ENCODE measurements at regions not wholly inside any gene's neighbourhood (a gene's known extent, or its start where the extent isn't known, plus 50 kb on each side); places are given as distances from the start of the nearest gene placed in this dataset.

DNA sequence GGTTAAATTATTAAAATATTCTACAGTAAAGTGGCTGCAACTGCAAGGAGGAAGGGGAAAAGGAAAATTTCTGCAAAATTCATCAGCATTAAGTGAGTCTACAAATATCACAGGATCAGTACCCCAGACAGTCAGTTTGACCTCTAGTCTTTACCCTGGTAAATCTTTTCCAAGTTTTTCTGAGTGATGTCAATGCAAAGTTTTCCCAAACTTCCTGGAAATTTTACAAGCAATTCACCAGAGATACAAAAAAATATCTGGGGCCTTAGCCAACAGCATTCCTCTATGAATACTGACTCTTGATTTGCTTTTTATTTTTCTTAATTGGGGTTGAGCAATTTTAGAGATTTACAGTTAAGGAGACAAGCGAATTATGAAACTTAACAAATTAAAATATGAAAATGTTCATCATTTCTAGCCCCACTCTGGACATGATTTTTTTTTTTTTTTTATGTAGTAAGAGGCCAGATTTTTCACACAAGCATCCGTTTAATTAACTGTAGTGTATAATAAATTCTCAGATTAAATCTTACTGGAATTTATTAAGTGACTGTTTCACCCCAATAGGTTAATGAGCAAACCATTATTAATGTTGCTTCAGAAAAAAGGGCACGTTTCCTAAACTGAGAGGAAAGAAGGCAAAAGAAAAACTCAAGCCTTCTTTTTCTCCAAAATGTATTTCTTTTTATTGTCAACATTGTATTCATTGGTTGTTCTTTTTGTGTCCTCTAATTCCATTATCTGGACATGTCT, 539.5 kb upstream of the FZD8 start:
- no peak for DNase-seq (ENCODE audit: low read depth, low spot score)

DNA sequence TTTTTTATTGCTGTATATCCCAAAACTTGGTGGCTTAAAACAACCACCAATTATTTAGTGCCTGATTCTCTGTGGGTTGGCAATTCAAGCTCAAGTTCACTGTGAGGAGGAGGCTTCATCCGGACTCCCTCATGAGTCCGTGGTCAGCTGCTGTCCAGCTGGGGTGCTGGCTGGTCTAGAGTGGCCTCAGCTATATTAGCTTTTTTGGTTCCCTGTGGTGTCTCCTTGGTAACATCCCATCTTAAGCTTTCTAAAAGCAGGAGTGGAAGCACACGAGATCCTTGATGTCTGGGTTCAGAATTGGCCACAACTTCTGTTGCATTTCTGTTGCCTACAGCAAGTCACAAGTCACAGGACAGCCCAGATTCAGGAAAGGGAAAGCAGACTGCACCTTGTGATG, 536.5 kb upstream of the FZD8 start:
- no peak for DNase-seq (ENCODE audit: low read depth, low spot score)

DNA sequence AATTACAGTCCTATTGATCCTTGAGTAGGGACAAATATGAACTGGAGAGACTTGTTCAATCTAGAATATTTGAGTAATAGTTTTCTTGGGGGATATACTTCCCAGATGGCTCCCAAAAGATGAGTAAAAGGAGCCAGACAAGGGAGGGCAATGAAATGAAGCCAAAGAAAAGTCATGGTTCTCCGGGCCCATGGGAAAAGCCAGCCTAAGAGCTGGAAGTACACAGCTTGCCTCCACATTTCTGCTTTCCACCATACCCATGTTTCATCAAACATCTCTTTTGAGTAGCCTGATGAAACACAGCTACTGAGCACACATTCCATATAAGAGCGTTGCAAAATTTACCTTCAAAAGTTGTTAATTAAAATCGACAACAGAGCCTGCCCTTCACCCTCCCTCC, 535.0 kb upstream of the FZD8 start:
- DNase-seq (ENCODE audit: low read depth, low spot score), result no peak

DNA sequence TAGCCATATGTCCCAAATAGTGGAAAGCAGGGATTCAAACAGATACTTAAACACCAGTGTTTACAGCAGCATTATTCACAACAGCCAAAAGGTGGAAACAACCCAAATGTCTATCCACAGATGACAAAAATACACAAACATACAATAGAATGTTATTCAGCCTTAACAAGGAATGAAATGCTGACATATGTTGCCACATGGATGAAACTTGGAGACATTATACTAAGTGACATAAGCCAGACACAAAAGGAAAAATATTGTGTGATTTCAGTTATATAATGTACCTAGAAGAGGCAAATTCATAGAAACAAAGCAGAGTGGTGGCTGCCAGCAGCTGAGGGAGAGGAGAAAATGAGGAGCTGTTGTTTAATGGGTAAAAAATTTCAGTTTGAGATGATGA, 533.9 kb upstream of the FZD8 start:
- no peak for DNase-seq (ENCODE audit: low read depth, low spot score)

DNA sequence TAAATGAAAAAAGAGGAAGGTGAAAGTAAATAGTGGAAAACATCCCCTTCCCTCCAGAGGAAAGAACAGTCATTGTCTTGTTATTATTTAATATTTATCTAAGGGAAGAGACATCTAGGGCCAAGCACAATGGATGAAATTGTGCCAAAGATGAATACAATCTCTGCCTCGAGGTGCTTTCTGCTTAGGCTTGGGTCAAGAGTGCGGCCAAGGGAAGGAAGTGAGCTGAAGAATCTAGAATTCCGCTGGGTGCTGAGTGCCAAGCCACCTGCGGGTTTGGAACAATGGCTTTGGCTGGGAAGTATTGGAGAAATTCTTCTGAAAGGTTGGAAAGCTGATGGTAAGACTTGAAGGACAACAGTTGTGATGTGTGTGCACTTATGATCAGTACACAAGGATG, 531.3 kb upstream of the FZD8 start:
- DNase-seq (ENCODE audit: low read depth, low spot score), result no peak

DNA sequence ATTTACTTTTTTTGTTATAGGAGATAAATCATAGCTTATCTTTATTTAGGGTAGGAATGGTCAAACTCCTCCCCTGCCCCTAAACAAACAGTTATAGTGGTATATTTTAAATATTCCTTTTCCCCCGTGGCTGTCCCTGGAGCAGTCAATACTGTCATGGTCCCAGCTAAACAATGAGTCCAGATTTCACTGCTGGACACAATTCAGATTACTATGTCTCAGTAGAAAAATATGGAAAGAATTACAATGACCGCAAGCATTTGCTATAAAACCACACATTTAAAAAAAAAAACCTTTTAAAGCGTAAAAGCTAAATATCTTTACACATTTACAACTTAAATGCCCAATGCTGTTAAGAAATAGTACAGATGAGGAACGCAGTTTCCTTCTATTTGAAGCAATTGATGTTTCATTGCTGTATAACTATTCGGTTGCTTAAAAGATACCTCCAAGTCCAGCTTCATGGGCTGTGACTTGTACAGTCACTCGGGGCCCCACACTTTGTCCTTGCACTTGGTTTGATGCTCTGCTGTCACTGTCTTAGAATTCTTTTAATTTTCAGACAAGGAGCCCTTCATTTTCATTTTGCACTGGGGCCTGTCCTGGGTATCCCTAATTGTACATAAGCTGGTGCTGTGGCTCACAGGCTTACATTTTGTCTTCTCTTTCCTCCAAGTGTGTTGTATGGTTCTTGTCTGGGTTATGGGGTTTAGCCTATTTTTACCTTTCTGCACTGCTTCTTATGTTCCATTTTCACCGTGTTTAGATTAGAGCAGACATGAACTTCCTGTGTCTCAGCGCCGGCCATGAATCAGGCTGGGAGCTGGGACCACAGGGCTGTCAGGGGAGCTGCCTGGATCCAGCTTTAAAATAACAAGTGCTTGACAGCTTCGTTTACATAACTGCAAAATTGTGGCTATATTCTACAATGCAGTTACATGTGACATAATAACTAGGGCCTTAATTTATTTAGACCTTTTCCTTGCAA, 530.2 kb upstream of the FZD8 start:
- no peak for DNase-seq (ENCODE audit: low read depth, low spot score)

DNA sequence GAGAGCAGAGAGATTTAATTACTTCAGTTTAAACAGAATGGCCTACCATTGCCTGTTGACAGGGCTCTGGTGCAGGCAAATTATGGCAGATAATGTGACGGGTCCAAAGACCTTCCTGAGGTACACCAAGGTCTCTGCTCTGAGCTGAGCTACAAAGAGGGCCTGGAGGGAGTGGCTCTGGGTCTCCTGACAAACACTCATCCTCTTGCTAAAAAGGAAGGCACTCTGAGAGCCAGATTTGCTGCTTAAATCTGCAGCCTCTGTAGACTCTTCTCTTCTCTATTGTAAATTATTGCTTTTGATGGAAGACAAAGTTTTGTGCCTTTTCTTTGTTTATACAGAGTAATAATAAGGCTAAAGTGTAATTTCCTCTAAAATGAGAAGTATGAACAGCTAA, 529.5 kb upstream of the FZD8 start:
- DNase-seq (ENCODE audit: low read depth, low spot score), result no peak

DNA sequence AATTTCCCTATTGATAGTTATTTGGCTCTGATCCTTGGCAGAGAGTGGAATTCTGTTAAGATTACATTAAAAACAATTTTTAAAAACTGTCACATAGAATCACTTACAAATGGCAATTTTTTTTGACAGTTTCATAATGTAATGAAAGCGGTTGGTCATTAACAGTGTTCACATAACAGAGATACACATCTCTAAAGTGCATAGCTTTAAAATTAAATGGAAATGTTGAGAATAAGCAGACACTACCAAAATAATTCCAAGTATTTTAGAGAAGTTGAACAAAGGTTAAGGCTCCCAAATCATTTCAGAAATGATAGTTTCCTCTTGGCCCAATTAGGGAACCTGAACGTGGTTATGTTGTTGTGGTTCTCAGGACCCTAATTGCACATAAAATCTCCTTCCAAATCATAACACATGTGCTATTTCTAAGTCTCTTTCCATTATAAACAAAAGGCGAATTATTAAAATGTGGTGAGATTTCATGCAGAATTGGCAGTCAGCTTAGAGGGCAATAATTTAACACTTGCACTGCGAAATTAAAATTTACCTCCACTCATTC, 528.9 kb upstream of the FZD8 start:
- DNase-seq (ENCODE audit: low read depth, low spot score), result no peak

DNA sequence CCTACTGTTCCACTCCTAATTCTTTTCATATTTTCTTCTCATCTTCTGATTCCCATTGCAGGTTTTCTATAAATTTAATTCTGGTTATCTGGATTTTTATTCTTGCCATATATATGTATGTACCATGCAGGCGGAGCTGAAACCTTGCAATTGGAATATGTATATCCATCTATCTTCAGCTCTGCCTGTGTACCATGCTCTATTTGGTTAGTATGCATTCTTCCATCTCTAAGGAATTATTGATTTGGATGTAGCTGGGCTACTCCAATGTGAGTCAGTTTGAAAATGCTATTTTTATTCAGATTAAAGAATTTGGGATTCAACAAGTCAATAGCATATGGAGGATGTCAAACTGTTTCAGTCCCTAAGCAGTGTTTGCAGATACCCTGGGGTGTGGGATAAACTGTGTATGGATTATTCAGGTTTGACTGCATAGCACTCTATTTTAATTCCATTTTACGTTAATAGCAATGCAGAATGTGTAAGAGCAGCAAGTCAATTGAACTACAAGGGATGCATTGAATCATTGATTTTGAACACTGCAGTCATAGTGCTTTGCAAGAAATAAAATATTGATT, 528.1 kb upstream of the FZD8 start:
- no peak for DNase-seq (ENCODE audit: low read depth, low spot score)

DNA sequence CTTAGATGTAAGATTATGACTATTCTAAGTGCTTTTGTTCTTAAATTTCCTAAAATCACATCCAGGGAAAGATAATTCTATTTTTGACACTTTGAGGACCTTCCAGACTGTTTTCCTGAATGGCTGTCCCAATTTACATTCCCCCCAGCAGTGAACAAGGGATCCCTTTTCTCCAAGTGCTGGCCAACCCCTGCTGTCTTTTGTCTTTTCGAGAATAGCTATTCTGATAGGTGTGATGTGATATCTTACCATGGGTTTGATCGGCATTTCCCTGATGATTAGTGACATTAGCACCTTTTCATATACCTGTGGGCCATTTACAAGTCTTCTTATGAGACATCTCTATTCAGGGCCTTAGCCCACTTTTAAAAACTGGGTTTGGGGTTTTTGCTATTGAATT, 526.7 kb upstream of the FZD8 start:
- DNase-seq (ENCODE audit: low read depth, low spot score), result no peak

DNA sequence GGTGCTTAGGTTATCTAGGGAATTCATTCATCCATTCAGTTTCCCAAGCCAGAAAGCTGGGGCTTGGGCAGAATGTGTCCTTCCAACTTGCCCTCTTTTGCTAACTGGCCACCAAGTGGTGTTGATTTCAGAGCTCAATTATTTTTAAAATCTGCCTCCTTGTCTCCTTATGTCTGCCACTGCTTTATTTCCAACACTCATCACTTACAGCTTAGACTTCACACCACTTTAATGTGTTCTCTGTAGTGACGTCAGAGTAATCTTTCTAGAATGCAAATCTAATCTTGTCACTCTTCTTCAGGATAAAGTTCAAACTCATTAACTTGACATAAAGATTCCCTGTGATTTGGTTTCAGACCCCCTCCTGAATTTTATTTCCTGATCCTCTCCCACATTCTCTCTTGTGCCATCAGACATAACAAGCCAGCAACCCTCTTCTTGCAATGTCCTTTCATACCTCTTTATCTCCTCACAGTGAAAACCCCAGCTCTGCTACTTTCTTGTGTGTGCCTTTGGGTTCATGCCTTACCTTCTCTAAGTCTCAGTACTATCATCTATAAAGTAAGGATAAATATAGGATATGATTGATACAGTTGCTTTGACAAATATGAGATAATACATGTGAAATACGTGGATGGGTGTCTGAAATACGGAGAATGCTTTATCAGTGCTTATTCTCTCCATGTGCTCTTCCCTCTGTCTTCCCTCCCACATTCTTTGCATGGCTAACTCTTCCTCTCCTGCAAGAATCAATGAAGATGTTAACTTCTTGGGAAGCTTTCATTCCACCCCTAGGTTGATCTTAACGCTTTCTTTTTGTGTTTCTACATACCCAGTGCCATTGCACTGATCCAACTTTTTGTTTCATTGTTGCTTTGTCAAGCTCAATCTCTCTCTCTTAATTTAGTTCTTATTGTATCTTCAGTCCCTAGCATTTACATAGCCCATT, 522.7 kb upstream of the FZD8 start:
- no peak for DNase-seq (ENCODE audit: low read depth, low spot score)

DNA sequence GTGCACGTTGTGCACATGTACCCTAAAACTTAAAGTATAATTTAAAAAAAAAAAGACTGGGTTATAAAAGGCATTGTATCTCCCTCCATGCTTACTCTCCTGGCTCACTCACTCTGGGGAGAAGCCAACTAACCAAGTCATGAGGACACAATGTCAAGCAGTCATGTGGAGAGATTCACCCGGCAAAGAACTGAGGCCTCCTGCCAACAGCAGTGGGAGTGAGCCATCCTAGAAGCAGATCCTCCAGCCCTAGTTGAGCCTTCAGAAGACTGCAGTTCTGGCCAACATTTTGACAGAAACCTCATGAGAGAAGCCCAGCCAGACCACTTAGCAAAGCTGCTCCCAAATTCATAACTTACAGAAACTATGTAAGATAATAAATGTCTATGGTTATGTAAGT, 521.7 kb upstream of the FZD8 start:
- no peak for DNase-seq (ENCODE audit: low read depth, low spot score)

DNA sequence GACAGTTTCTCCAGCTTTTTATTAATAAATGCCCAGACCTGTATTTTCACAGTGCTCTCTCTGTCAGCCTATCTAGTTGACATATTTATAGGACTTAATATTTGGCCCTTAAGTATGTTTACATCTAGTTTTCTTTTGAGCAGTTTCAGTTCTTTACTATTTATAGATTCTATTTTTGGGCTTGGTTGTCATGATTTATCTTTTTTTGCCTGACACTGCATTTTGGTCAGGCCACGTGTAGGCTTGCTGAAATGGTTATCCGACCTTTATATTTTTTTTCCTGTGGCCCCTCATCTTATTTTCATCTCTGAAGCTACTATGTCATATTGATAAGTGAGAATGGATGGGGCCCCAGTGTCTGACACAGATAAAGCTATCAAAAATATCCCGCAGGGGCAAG, 515.4 kb upstream of the FZD8 start:
- no peak for DNase-seq (ENCODE audit: low read depth, low spot score)

DNA sequence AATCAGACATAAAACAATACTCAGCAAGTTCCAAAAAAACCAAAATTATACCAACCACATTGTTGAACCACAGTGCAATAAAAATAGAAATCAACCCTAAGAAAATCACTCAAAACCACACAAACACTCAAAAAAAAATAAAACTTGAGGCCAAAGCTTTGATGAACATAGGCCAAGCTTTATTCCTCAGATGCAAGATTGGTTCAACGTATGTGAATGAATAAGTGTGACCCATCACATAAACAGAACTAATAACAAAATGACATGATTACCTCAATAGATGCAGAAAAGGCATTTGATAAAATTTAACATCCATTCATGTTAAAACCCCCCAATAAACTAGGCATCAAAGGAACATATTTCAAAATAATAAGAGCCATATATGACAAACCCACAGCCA, 506.1 kb upstream of the FZD8 start:
- DNase-seq (ENCODE audit: low read depth, low spot score), result no peak

DNA sequence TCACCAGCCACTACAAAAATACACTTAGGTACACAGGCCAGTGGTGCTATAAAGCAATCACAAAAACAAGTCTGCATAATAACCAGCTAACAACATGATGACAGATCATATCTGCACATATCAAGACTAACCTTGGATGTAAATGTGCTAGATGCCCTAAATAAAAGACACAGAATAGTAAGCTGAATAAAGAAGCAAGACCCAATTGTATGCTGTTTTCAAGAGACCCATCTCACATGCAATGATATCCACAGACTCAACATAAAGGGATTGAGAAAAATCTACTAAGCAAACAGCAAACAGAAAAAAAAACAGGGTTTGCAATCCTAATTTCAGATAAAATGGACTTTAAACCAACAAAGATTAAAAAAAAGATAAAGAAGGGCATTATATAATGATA, 505.4 kb upstream of the FZD8 start:
- no peak for DNase-seq (ENCODE audit: low read depth, low spot score)

DNA sequence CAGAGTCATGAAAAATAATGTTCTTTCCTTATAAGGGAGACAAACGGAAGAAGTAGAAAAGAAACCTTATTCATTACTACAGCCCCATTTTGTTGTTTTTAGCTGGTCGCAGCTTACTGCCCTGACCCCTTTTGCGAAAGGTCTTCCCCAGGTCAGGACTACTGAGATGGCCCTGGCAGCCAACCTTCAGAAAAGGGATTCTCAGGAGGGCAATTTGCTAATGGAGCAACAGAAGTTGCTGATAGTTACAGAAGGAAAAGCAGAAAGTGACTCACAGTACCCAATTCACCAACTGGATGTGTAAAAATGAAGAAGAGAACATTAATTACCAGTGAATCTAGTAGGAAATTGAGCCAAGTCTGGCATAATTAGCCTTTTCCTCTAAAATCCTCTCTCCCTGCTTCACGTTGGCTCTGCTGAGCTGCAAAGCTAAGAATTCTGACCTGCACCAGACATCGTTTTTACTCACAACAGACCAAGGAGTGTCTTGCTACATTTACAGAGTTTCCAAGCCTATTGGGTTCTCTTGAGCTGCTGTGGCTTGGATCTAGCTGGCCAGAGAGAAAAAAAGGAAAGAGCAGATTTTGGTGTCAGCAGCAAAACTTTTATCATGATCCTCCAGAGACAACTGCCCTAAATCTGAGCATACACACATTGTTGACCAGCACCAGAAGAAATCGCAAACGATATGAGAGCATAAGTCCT, 499.9 kb upstream of the FZD8 start:
- no peak for DNase-seq (ENCODE audit: low read depth, low spot score)

DNA sequence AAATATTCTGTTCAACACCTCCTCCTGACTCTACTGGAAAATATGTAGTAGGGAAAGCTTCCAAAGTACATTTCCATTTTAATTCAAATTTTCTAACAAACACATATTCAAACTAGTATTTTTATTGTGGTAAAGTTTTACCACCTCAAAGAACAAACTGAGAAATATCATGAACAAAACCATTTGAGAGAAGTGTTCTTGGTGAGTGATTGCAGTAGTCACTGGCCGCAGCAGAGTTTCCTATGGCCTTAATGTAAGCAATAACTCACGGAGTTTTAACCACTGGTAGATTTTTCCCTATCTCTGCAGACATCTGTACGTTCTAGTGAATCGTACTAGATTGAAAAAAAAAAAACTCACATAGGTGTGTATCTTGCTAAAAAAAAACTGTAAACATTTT, 487.0 kb upstream of the FZD8 start:
- DNase-seq (ENCODE audit: low read depth, low spot score), result no peak

DNA sequence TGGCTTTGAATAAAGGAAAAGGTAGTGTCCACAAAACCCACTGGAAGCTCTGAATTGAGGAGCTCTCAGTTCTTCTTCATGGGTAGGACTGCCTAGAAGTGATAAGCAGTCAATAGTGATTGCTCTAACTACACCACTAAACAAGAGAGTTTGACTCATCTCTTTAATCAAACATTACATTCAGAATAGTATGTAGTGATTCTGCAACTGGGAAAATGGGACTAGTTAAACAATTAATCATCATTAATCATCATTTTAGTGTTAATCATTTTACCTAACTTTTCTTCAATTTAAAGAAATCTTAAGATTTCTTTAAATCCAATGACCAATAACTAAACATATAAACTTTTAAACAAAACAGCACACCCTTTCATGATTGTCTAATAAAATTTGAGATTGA, 484.0 kb upstream of the FZD8 start:
- DNase-seq (ENCODE audit: low read depth, low spot score), result no peak

DNA sequence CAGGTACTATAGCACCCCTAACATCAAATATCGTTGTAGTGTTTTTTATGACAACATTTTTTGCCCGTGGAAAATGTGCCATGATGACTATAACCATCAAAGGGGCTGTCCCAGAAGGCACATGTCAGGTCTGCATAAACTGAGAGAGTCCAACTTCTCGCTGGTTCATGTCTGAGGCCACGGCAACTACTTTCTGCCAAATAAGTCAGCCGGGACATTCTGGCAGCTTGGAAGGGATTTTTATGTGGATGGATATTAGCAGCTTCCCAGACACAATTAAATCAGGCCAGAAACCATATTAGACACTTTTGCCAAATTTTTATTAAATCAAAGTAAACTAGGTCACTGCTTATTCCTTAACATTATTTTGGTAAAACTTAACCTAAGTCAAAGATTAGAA, 477.4 kb upstream of the FZD8 start:
- no peak for DNase-seq (ENCODE audit: low read depth, low spot score)

DNA sequence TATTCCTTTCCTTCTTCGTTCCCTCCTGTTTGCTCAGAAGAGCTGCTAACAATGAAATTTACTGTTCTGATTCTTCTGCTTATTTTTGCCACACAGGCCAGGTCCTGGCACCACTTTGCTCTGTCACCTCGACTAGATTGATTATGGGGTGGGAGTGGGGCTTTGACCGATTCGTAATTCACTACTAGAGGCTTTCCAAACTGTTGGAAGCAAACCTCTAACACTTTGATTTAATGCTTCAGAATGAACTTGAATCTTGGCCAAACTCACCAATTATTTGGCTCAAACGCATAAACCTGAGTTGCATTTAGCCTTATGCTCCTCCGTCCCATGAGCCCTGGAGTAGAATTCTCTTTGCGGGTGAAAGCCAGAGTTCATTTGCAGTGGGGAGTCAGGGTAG, 476.2 kb upstream of the FZD8 start:
- no peak for DNase-seq (ENCODE audit: low read depth, low spot score)

DNA sequence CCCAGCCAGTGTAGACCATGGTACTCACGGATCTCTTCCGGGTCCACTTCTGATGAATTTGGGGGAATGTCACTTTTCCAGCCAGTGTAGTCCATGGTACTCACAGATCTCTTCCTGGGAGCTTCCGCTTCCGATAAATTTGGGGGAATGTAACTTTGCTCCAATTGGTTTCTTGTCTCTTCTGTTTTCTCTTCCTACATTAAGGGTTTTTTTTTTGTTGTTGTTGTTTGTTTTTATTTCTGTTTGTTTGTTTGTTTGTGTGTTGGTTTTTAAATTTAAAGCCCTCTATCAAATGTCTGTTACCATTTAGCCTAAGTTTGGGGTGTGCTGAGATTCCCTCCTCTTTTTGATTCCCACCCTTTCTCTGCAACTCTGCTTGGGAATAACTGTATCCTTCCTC, 475.8 kb upstream of the FZD8 start:
- DNase-seq (ENCODE audit: low read depth, low spot score), result no peak

Measured in iPS DF 19.7 (cell line).